Ishikawa (cell line): ENCODE measurements at regions not wholly inside any gene's neighbourhood (a gene's known extent, or its start where the extent isn't known, plus 50 kb on each side); places are given as distances from the start of the nearest gene placed in this dataset.

Experiments
- CEBPB ChIP-seq: IDR thresholded peaks from 2 replicates; pipeline ENCODE4 v1.6.1; 2012
- CREB1 ChIP-seq: IDR thresholded peaks from 2 replicates; pipeline ENCODE4 v1.6.1; 2012; ENCODE audit warnings: low read depth
- EP300 ChIP-seq: IDR thresholded peaks from 2 replicates; pipeline ENCODE4 v1.6.1; 2012; ENCODE audit warnings: borderline replicate concordance
- YY1 ChIP-seq: IDR thresholded peaks from 2 replicates; pipeline ENCODE4 v1.6.1; 2012; ENCODE audit warnings: low read depth
- TF ChIP-seq, protein P1 (sequence below): IDR thresholded peaks from 2 replicates; pipeline ENCODE4 v1.6.1; 2012; ENCODE audit warnings: low read depth, mild to moderate bottlenecking
- TF ChIP-seq, protein P2 (sequence below): IDR thresholded peaks from 2 replicates; pipeline ENCODE4 v1.6.1; 2012

DNA sequence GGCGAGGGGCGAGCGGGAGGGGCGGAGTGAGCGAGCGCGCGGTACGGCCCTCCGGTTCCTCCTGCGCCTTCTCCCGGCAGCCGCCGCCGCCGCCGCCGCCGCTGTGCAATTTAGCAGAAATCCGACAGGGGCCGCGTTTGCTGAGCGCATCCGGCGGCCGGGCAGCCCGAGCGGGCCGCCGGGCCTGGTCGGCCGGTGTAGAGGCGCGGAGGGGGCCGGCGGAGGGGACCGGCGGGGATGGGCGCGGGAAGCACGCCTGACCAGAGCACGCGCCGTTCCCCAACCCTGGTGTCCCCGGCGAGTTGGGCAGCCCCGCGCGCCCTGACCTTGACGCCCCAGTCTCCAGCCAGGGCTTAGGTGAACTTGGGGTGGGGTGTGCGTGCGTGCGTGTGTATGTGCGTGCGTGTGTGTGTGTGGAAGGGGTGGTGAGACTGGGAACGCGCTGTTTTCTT, 144.5 kb upstream of the ZNF536 start:
- TF ChIP-seq YY1, result no peak
- TF ChIP-seq, protein P1, sequence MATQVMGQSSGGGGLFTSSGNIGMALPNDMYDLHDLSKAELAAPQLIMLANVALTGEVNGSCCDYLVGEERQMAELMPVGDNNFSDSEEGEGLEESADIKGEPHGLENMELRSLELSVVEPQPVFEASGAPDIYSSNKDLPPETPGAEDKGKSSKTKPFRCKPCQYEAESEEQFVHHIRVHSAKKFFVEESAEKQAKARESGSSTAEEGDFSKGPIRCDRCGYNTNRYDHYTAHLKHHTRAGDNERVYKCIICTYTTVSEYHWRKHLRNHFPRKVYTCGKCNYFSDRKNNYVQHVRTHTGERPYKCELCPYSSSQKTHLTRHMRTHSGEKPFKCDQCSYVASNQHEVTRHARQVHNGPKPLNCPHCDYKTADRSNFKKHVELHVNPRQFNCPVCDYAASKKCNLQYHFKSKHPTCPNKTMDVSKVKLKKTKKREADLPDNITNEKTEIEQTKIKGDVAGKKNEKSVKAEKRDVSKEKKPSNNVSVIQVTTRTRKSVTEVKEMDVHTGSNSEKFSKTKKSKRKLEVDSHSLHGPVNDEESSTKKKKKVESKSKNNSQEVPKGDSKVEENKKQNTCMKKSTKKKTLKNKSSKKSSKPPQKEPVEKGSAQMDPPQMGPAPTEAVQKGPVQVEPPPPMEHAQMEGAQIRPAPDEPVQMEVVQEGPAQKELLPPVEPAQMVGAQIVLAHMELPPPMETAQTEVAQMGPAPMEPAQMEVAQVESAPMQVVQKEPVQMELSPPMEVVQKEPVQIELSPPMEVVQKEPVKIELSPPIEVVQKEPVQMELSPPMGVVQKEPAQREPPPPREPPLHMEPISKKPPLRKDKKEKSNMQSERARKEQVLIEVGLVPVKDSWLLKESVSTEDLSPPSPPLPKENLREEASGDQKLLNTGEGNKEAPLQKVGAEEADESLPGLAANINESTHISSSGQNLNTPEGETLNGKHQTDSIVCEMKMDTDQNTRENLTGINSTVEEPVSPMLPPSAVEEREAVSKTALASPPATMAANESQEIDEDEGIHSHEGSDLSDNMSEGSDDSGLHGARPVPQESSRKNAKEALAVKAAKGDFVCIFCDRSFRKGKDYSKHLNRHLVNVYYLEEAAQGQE, result no peak
- TF ChIP-seq CEBPB, result no peak
- TF ChIP-seq EP300, result no peak
- TF ChIP-seq, protein P2, sequence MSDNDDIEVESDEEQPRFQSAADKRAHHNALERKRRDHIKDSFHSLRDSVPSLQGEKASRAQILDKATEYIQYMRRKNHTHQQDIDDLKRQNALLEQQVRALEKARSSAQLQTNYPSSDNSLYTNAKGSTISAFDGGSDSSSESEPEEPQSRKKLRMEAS, result no peak
- TF ChIP-seq CREB1, result no peak
